Activated CD8-positive, alpha-beta memory T cell treated with anti-CD3 and anti-CD28 coated beads, Interleukin-2, amount 50 U/mL, for 48 hours (primary cell): ENCODE measurements at regions not wholly inside any gene's neighbourhood (a gene's known extent, or its start where the extent isn't known, plus 50 kb on each side); places are given as distances from the start of the nearest gene placed in this dataset.
"Not testable (repeated sequence)": the region's sequence is repeated elsewhere in the genome, so short reads cannot be mapped to it uniquely, and the experiment has no call there.

Experiments
- DNase-seq: peaks from one replicate; pipeline ENCODE4 v3.0.0-alpha.2; 2020

DNA sequence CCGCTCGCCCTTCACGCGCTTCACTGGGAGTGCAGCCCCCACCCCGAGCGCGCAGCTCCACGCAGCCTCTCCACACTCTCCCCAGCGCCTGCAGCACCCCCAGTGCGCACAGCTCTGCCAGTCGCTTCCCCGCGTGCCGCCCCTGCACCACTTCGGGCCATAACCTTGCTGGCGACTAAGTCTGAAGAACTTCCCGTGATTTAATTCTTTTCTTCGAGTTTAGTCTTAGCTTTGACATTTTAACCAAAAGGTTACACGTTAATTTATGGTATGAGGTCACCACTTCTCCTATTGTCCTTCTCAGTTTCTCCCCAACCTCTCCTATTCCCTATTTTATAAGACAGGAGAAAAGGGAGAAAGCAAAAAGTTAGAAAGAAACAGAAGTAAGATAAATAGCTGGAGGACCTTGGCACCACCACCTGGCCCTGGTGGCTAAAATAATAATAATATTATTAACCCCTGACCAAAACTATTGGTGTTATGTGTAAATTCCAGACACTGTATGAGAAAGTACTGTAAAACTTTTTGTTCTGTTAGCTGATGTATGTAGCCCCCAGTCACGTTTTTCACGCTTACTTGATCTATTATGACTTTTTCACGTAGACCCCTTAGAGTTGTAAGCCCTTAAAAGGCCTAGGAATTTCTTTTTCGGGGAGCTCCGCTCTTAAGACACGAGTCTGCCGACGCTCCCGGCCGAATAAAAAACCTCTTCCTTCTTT is 129.2 kb downstream of the KBTBD2 start:
- not testable (repeated sequence) for DNase-seq

- DNase-seq = no peak
These were observed 129.9 kb downstream of the KBTBD2 start for GRCh38 chr7:32761451-32762205.

DNA sequence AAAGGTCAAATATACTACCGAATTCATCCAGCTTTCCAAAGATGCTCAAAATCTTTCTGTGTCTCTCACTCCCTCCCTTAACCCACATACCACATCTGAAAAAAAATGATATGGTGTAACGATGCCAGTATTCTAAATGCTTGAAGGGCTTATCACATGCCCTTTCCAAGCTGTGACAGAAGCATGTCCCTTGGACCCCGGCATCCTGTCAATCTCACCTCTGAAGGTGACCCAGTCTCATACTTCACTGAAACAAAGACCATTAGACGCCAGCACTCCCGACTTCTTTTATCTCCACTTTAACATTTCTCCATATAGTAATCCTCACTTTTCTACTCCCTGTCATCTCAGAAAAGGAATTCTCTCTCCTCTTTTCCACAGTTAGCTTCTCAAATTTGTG is 130.8 kb downstream of the KBTBD2 start:
- DNase-seq = not testable (repeated sequence)

GRCh38 chr7:32759859-32760258 is 131.7 kb downstream of the KBTBD2 start:
- DNase-seq = not testable (repeated sequence)

GRCh38 chr7:32753872-32754271 is 137.7 kb downstream of the KBTBD2 start:
- DNase-seq = not testable (repeated sequence)

DNA sequence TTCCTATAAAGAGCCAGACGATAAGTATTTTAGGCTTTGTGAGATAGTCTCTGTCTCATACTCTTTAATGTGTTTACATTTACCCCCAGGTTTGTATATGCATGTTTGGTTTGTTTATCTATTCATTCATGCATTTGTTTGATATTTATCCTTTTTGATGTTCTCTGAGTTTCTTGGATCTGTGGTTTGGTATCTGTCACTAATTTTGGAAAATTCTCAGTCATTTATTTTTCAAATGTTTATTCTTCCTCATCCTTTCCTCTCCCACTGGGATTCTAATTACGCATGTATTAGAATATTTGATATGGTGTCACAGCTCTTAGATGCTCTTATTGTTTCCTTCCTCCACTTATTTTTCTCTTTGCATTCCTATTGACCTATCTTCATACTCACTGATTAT is 143.2 kb downstream of the KBTBD2 start:
- DNase-seq = not testable (repeated sequence)

DNA sequence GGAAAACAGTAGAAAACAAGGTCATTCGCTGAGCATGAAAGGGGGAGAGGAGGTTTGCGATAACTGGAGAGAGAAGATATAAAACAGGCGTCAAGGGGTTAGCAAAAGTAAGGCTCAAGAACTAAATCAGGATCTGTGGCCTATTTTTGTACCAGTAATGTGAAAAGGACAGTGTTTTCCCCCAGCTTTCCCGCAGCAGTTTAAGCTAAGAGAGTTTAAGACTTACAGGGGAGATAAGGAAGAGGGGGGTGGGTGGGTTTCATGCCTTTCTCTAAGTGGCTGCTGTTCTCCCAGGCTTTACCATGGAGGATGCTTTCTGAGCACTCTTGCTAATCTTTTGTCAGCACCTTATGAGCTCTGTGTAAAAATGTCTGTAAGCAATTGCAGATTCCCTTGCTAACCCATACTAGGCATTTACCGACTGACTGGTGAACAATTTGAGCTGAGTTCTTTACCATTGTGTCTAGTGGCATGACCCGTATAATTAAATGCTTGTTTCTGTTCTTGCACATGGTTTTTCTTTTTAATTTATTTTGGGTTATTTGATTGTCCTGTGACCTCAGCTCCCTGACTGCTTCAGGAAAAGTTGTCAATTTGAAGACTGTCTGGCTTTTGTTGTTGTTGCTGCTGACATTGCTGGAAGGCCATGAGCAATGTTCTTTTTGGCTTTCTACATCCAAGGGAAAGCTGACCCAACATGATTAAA is 144.0 kb downstream of the KBTBD2 start:
- not testable (repeated sequence) for DNase-seq

GRCh38 chr7:32741853-32742476 is 149.6 kb downstream of the KBTBD2 start:
- not testable (repeated sequence) for DNase-seq

- DNase-seq = not testable (repeated sequence)
These were observed 151.8 kb downstream of the KBTBD2 start for GRCh38 chr7:32739749-32740148.

DNA sequence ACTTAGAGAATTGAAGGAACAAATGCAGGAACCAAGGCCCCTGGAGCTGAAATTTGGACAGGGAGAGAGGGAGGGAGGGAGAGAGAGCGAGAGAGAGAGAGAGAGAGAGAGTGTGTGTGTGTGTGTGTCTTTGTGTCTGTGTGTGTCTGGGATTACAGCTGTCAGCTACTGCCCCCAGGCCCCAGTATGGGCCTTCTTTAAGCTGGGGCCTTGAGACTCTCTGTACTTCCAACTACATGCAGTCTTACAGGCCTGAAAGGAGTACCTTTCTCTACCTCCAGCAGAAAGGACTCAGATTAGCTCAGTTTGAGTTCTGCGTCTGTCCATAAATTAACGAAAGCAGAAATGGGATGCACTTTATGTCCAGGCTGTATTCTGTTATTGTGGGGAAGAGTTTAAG is 153.2 kb downstream of the KBTBD2 start:
- DNase-seq = not testable (repeated sequence)

GRCh38 chr7:32732767-32733166 is 158.8 kb downstream of the KBTBD2 start:
- DNase-seq = not testable (repeated sequence)

- DNase-seq = not testable (repeated sequence)
These were observed 162.3 kb downstream of the KBTBD2 start for GRCh38 chr7:32729335-32729675.

DNA sequence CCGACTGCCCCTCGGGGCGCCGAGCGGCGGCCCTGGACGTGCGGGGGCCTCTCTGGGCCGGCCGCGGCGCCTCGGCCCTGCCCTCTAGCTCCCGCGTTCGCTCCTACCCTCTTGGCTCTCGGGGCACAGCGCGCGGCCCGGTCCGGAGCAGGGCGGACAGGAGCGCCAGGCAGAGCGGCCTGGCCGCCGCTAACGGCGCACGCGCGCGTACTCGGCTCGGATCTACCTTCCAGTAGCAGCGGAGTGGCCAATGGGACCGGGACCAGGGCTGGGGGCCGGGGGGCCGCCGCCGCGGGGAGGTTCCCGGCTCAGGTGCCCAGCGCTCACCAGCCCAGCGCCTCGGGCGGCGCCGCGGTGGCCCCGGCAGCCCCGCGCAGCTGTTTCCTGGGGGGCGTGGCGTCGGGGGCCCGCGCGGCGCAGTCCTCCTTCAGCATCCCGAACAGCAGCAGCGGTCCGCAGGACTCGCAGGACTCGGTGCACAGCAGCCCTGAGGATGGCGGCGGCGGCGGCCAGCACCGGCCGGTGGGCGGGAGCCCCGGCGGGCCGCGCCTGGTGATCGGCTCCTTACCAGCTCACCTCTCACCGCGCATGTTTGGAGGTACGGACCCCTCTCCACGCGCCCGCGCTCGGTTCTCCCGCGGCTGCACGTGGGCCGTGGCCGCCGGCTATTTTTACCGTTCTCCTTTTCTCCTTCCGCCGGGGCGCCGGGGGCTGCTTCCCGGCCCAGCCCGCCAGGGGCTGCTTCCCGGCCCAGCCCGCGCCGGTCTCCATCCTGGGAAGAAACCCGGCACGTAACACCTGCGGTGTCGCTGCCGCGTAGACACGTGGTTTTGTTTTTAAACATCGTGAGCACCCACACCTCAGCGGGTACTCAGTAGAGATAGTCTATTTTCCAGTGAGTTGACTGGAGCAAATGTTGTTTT is 162.9 kb downstream of the KBTBD2 start:
- DNase-seq = peak; percentile 74

DNA sequence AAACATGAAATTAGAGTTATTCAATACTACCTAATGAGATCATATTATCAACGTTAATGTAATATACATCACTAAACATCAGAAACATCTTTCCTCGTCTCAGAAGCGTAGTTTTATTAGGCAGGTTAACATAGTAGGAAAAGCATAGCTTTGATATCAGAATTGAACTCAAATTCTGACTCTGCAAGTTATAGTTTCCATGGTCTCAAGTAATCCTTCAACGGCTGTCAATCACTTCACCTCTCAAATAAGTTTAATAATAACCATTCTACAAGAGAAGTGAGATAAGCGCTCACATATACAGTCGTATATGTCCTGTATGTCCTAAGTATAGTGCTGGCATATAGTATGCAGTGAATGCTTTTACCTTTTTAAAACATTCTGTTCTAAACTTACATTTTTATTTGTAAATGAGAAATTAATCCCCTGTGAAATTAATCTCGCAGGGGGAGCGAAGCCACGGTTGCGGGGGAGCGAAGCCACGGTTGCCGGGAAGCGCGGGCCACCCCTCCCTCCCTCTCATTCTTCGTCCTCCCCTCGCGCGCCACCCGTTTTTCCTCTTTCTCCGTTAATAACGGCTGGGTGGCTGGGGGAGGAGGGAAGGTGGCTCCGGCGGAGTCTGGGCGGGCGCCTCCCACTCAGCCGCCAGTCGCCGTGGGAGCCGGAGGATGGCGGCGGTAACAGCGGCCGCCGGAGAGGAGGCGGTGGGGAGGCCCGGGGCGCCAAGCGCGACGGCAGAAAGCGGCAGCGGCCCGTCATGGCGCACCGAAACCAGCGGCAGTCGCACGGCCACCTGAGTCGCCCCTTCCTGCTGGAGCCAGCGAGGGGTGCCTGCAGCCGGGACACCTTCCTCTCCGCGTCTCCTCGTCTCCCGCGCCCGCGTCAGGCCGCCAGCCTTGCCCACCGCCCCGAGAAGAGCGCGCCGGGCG is 163.8 kb downstream of the KBTBD2 start:
- peak; percentile 76 for DNase-seq

- not testable (repeated sequence) for DNase-seq
These were observed 168.7 kb downstream of the KBTBD2 start for GRCh38 chr7:32722837-32723236.

- no peak for DNase-seq
These were observed 197.4 kb downstream of the KBTBD2 start for GRCh38 chr7:32694182-32694581.

GRCh38 chr7:32691965-32692815 is 196.9 kb downstream of the AVL9 start:
- not testable (repeated sequence) for DNase-seq

DNA sequence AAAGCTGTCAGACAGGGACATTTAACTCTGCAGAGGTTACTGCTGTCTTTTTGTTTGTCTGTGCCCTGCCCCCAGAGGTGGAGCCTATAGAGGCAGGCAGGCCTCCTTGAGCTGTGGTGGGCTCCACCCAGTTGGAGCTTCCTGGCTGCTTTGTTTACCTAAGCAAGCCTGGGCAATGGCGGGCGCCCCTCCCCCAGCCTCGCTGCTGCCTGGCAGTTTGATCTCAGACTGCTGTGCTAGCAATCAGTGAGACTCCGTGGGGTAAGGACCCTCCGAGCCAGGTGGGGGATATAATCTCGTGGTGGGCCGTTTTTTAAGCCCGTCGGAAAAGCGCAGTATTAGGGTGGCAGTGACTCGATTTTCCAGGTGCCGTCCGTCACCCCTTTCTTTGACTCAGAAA is 192.8 kb downstream of the AVL9 start:
- not testable (repeated sequence) for DNase-seq

DNA sequence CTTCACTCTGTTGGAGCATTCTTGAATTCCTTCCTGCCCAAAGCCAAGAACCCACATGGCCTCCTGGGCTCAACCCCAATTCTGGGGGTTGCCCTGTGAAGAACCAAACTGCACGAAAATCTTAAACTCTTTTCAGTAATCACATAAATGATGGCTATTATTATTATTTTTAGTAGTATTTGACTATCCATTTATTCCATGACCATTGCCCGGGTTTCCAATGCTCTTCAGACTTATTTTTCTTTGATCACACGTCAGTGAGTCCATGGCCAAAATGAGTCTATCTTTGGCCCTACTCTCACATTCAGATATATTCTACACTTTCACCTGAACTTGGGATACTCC is 185.9 kb downstream of the AVL9 start:
- no peak for DNase-seq
